ENCODE measurements at regions not wholly inside any gene's neighbourhood (a gene's known extent, or its start where the extent isn't known, plus 50 kb on each side); places are given as distances from the start of the nearest gene placed in this dataset.

GRCh38 chr15:26359855-26360254, 413.0 kb downstream of the GABRB3 start:
- Histone ChIP-seq H3K4me1 (ENCODE audit: low read depth, poor library complexity, severe bottlenecking) (no peaks in the 10 kb centered on the region), H4K20me1 (ENCODE audit: insufficient read depth) (no peaks in the 10 kb centered on the region)
- TF ChIP-seq CTCF (conservative IDR thresholded peaks at IDR 0.05; ENCODE audit: low read depth, low read length): no peak

GRCh38 chr15:26358708-26359107, 414.2 kb downstream of the GABRB3 start:
- no peaks in the 10 kb centered on the region for H3K27me3 ChIP-seq (ENCODE audit: insufficient read depth, low read depth)
- no peaks in the 10 kb centered on the region for H4K20me1 ChIP-seq (ENCODE audit: insufficient read depth)
- H3K79me2 ChIP-seq (ENCODE audit: insufficient read depth, low read depth): no peaks in the 10 kb centered on the region
- no peak overlapping the region for H3K4me2 ChIP-seq
- H3K27ac ChIP-seq: no peak overlapping the region
- H3K4me3 ChIP-seq (IDR thresholded peaks at IDR 0.05; ENCODE audit: insufficient read depth, low read depth, low read length): no peak overlapping the region
- no peak overlapping the region for H3K9ac ChIP-seq
- no peaks in the 10 kb centered on the region for H3K36me3 ChIP-seq (ENCODE audit: insufficient read depth)
- no peak for TF ChIP-seq CTCF (conservative IDR thresholded peaks at IDR 0.05; ENCODE audit: low read depth, low read length)
- H3K4me1 ChIP-seq (ENCODE audit: low read depth, poor library complexity, severe bottlenecking): no peaks in the 10 kb centered on the region
- H2AFZ ChIP-seq (ENCODE audit: low read depth): no peak overlapping the region

More at GRCh38 chr15:26359855-26360254, 413.0 kb downstream of the GABRB3 start:
- H3K9ac ChIP-seq: no peak overlapping the region
- no peaks in the 10 kb centered on the region for H3K36me3 ChIP-seq (ENCODE audit: insufficient read depth)
- no peak overlapping the region for H3K4me2 ChIP-seq
- H2AFZ ChIP-seq (ENCODE audit: low read depth): no peak overlapping the region
- H3K4me3 ChIP-seq (IDR thresholded peaks at IDR 0.05; ENCODE audit: insufficient read depth, low read depth, low read length): no peak overlapping the region
- H3K79me2 ChIP-seq (ENCODE audit: insufficient read depth, low read depth): no peaks in the 10 kb centered on the region
- H3K27ac ChIP-seq: no peak overlapping the region
- no peaks in the 10 kb centered on the region for H3K27me3 ChIP-seq (ENCODE audit: insufficient read depth, low read depth)

- H2AFZ ChIP-seq (ENCODE audit: low read depth): no peak overlapping the region
- no peak for TF ChIP-seq CTCF (conservative IDR thresholded peaks at IDR 0.05; ENCODE audit: low read depth, low read length)
Observed at GRCh38 chr15:26357653-26358052, 415.2 kb downstream of the GABRB3 start.

GRCh38 chr15:26355472-26356074, 417.3 kb downstream of the GABRB3 start:
- H3K4me1 ChIP-seq (ENCODE audit: low read depth, poor library complexity, severe bottlenecking): no peaks in the 10 kb centered on the region
- TF ChIP-seq CTCF (conservative IDR thresholded peaks at IDR 0.05; ENCODE audit: low read depth, low read length): no peak
- H3K36me3 ChIP-seq (ENCODE audit: insufficient read depth): no peaks in the 10 kb centered on the region
- no peaks in the 10 kb centered on the region for H4K20me1 ChIP-seq (ENCODE audit: insufficient read depth)
- H3K79me2 ChIP-seq (ENCODE audit: insufficient read depth, low read depth): no peaks in the 10 kb centered on the region
- no peak overlapping the region for H3K9ac ChIP-seq
- H2AFZ ChIP-seq (ENCODE audit: low read depth): no peak overlapping the region
- no peak overlapping the region for H3K27ac ChIP-seq
- no peak overlapping the region for H3K4me3 ChIP-seq (IDR thresholded peaks at IDR 0.05; ENCODE audit: insufficient read depth, low read depth, low read length)
- H3K27me3 ChIP-seq (ENCODE audit: insufficient read depth, low read depth): no peaks in the 10 kb centered on the region
- H3K4me2 ChIP-seq: no peak overlapping the region

More at GRCh38 chr15:26357653-26358052, 415.2 kb downstream of the GABRB3 start:
- Histone ChIP-seq H3K4me3 (IDR thresholded peaks at IDR 0.05; ENCODE audit: insufficient read depth, low read depth, low read length) (no peak overlapping the region), H3K36me3 (ENCODE audit: insufficient read depth) (no peaks in the 10 kb centered on the region), H3K27me3 (ENCODE audit: insufficient read depth, low read depth) (no peaks in the 10 kb centered on the region), H3K79me2 (ENCODE audit: insufficient read depth, low read depth) (no peaks in the 10 kb centered on the region), H4K20me1 (ENCODE audit: insufficient read depth) (no peaks in the 10 kb centered on the region), H3K4me2 (no peak overlapping the region), H3K27ac (no peak overlapping the region), H3K9ac (no peak overlapping the region), H3K4me1 (ENCODE audit: low read depth, poor library complexity, severe bottlenecking) (no peaks in the 10 kb centered on the region)
